Osteocyte (in vitro differentiated cells): ENCODE measurements at regions not wholly inside any gene's neighbourhood (a gene's known extent, or its start where the extent isn't known, plus 50 kb on each side); places are given as distances from the start of the nearest gene placed in this dataset.
"Not testable (repeated sequence)": the region's sequence is repeated elsewhere in the genome, so short reads cannot be mapped to it uniquely, and the experiment has no call there.

Experiments
- DNase-seq: peaks from one replicate; pipeline ENCODE4 v3.0.0; 2021; ENCODE audit warnings: mixed read lengths; ENCODE audit not compliant: unreplicated experiment; ENCODE audit errors: extremely low spot score
- H3K27ac Mint-ChIP-seq: one replicate; pipeline ENCODE4 v1.8.0; 2021; ENCODE audit warnings: mild to moderate bottlenecking, mixed read lengths; ENCODE audit not compliant: unreplicated experiment
- H3K27me3 Mint-ChIP-seq: one replicate; pipeline ENCODE4 v1.8.0; 2021; ENCODE audit warnings: mixed read lengths; ENCODE audit not compliant: unreplicated experiment
- H3K36me3 Mint-ChIP-seq: one replicate; pipeline ENCODE4 v1.8.0; 2021; ENCODE audit warnings: mixed read lengths; ENCODE audit not compliant: unreplicated experiment
- H3K4me1 Mint-ChIP-seq: one replicate; pipeline ENCODE4 v1.8.0; 2021; ENCODE audit warnings: mixed read lengths; ENCODE audit not compliant: unreplicated experiment
- H3K4me3 Mint-ChIP-seq: one replicate; pipeline ENCODE4 v1.8.0; 2021; ENCODE audit warnings: mild to moderate bottlenecking, moderate library complexity, mixed read lengths; ENCODE audit not compliant: unreplicated experiment
- H3K9me3 Mint-ChIP-seq: one replicate; pipeline ENCODE4 v1.8.0; 2021; ENCODE audit warnings: mixed read lengths; ENCODE audit not compliant: unreplicated experiment
- TF ChIP-seq, protein P1 (sequence below): fragments of 200-600 bp; sonication (generic); IDR thresholded peaks from 2 replicates; pipeline ENCODE4 v1.5.0; 2021; ENCODE audit warnings: antibody characterized with exemption, mild to moderate bottlenecking, moderate library complexity

DNA sequence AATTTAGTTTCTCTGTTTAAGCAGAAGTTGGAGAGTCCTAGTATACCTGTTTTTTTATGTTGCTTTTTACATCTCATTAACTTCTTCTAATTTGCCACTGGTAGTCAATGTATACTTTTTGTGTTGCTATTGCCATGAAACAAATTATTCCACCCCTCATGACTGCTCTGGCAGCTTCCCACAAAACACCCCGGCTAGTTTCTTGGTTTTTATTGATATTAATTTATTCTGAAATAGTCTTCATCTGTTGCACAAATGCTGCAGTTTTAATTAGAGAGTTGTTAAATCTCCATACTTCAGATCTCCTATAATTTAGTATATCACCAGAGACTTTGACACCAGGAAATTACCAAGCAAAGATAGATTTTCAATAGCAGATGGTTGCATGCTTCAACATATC, 1159.3 kb upstream of the PRR20A start:
- no peaks in the 10 kb centered on the region for H3K27me3 Mint-ChIP-seq
- TF ChIP-seq, protein P1, sequence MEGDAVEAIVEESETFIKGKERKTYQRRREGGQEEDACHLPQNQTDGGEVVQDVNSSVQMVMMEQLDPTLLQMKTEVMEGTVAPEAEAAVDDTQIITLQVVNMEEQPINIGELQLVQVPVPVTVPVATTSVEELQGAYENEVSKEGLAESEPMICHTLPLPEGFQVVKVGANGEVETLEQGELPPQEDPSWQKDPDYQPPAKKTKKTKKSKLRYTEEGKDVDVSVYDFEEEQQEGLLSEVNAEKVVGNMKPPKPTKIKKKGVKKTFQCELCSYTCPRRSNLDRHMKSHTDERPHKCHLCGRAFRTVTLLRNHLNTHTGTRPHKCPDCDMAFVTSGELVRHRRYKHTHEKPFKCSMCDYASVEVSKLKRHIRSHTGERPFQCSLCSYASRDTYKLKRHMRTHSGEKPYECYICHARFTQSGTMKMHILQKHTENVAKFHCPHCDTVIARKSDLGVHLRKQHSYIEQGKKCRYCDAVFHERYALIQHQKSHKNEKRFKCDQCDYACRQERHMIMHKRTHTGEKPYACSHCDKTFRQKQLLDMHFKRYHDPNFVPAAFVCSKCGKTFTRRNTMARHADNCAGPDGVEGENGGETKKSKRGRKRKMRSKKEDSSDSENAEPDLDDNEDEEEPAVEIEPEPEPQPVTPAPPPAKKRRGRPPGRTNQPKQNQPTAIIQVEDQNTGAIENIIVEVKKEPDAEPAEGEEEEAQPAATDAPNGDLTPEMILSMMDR: no peak
- DNase-seq: no peak
- H3K4me3 Mint-ChIP-seq: no peak overlapping the region
- H3K9me3 Mint-ChIP-seq: peaks cover under 1% of the 10 kb centered on the region
- no peak overlapping the region for H3K27ac Mint-ChIP-seq
- H3K36me3 Mint-ChIP-seq: no peaks in the 10 kb centered on the region
- H3K4me1 Mint-ChIP-seq: no peaks in the 10 kb centered on the region

DNA sequence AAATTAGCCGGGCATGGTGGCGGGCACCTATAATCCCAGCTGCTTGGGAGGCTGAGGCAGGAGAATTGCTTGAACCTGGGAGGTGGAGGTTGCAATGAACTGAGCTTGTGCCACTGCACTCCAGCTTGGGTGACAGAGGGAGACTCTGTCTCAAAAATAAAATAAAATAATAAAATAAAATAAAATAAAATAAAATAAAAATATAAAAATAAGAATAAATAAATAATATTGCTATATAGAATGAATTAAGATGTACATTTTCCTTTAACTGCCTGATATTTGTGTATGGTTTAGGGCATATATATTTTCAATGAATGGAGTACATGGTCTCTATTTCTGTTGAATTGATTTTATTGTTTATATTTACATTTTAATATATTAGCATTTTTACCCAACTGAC, 1156.7 kb upstream of the PRR20A start:
- H3K4me3 Mint-ChIP-seq, DNase-seq, H3K36me3 Mint-ChIP-seq, H3K9me3 Mint-ChIP-seq, H3K27ac Mint-ChIP-seq, H3K27me3 Mint-ChIP-seq, H3K4me1 Mint-ChIP-seq: not testable (repeated sequence)

DNA sequence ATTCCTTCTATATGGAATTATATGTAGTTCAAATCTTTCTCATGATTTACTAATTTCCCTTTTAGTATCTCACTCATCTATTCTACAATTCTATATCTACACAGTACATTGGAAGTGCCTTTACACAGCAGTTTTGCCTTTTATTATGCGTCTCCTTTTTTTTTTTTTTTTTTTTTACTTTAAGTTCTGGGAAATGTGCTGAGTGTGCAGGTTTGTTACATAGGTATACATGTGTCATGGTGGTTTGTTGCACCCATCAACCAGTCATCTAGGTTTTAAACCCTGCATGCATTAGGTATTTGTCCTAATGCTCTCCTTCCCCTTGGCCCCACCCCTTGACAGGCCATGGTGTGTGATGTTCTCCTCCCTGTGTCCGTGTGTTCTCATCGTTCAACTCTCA, 1150.1 kb upstream of the PRR20A start:
- no peaks in the 10 kb centered on the region for H3K27me3 Mint-ChIP-seq
- DNase-seq: no peak
- H3K4me1 Mint-ChIP-seq: no peaks in the 10 kb centered on the region
- TF ChIP-seq, protein P1: no peak
- no peak overlapping the region for H3K4me3 Mint-ChIP-seq
- no peaks in the 10 kb centered on the region for H3K36me3 Mint-ChIP-seq
- H3K27ac Mint-ChIP-seq: no peak overlapping the region
- peaks cover 6% of the 10 kb centered on the region for H3K9me3 Mint-ChIP-seq

DNA sequence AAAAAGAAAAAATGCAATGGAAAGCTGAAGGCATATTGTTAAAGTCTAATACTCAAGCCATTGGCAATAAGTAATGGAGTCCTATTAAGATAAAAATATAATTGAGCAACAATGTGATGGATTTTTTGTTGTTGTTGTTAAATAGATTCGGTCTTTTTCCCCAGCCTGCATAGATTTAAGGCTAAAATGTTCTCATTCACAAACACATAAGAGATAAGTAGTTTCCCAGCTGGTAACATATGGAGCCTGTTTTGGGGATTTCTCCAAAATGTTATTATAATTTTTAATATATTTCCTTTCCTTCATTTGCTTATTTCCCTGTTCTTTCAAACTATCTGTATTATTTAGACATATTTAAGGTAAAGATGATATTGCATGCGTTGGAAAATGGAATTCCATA, 1149.1 kb upstream of the PRR20A start:
- peaks cover 3% of the 10 kb centered on the region for H3K9me3 Mint-ChIP-seq
- H3K36me3 Mint-ChIP-seq: no peaks in the 10 kb centered on the region
- H3K27me3 Mint-ChIP-seq: no peaks in the 10 kb centered on the region
- H3K4me3 Mint-ChIP-seq: no peak overlapping the region
- TF ChIP-seq, protein P1: no peak
- no peaks in the 10 kb centered on the region for H3K4me1 Mint-ChIP-seq
- no peak overlapping the region for H3K27ac Mint-ChIP-seq
- DNase-seq: no peak

DNA sequence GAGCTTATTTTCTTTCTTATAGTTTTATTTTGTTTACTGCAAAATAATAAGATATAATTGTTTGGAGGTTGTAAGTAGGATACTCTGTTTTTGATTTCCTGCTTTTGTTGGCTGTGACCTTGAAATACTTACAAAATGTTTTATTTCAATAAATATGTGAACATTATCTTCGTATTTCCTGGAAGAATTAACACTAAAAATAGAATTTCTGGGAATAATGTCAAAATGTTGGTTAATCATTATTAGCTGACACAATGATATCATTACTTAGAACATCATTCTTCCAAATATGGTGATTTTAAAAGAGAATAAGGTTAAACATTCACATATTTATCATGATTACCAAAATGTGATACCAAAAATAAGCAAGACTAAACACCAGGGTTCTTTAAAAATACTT, 1148.6 kb upstream of the PRR20A start:
- no peak overlapping the region for H3K4me3 Mint-ChIP-seq
- no peaks in the 10 kb centered on the region for H3K4me1 Mint-ChIP-seq
- TF ChIP-seq, protein P1: no peak
- H3K36me3 Mint-ChIP-seq: no peaks in the 10 kb centered on the region
- H3K27me3 Mint-ChIP-seq: no peaks in the 10 kb centered on the region
- no peak overlapping the region for H3K27ac Mint-ChIP-seq
- peaks cover 3% of the 10 kb centered on the region for H3K9me3 Mint-ChIP-seq
- no peak for DNase-seq

DNA sequence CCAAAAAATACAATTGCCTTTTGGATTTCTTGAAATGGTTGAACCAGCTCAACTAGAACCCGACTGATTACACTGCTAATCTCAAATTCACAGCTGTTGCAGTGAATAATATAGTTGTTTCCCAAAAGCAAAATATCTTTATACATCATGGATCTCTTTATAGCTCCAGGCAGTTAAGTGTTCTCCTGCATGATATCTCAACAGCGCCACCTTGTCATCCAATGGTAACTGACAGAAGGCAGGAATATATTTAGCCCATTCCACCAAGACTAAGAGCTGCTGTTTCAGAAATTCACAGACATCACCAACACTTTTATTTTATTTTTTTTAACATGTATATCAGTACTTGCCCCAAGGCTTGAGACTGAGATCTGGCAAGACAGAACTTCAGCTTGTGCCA, 1141.0 kb upstream of the PRR20A start:
- no peak overlapping the region for H3K27ac Mint-ChIP-seq
- no peaks in the 10 kb centered on the region for H3K4me1 Mint-ChIP-seq
- peaks cover 35% of the 10 kb centered on the region for H3K9me3 Mint-ChIP-seq
- H3K27me3 Mint-ChIP-seq: no peaks in the 10 kb centered on the region
- no peak for DNase-seq
- no peaks in the 10 kb centered on the region for H3K36me3 Mint-ChIP-seq
- no peak overlapping the region for H3K4me3 Mint-ChIP-seq
- TF ChIP-seq, protein P1: no peak
